WI38 (cell line): ENCODE measurements at regions not wholly inside any gene's neighbourhood (a gene's known extent, or its start where the extent isn't known, plus 50 kb on each side); places are given as distances from the start of the nearest gene placed in this dataset.
A peak's percentile ranks its signal among the peaks of the same experiment; 100 is the strongest.
"Not testable (repeated sequence)": the region's sequence is repeated elsewhere in the genome, so short reads cannot be mapped to it uniquely, and the experiment has no call there.

Source experiments
- H3K4me3 ChIP-seq: 2 replicates; pipeline ENCODE4 v1.5.1; 2011; ENCODE audit warnings: low read depth, mild to moderate bottlenecking, control low read depth, low read length
- CTCF ChIP-seq: IDR thresholded peaks from 2 replicates; pipeline ENCODE4 v1.5.1; 2012; ENCODE audit warnings: low read depth, mild to moderate bottlenecking, control low read depth, low read length

GRCh38 chr5:98341038-98342032 is 432.1 kb upstream of the RGMB start:
- H3K4me3 ChIP-seq, result no peak overlapping the region
- TF ChIP-seq CTCF, result no peak

- H3K4me3 ChIP-seq, result not testable (repeated sequence)
Observed at GRCh38 chr5:98342958-98343660, 430.4 kb upstream of the RGMB start.

- TF ChIP-seq CTCF, result peak; percentile 71
- H3K4me3 ChIP-seq, result no peak overlapping the region
Observed at GRCh38 chr5:98349251-98349989, 424.0 kb upstream of the RGMB start.

- no peak overlapping the region for H3K4me3 ChIP-seq
- TF ChIP-seq CTCF, result no peak
Observed at GRCh38 chr5:98349990-98350365, 423.5 kb upstream of the RGMB start.

GRCh38 chr5:98354922-98355321 is 418.5 kb upstream of the RGMB start:
- no peak overlapping the region for H3K4me3 ChIP-seq
- no peak for TF ChIP-seq CTCF

GRCh38 chr5:98360548-98360947 is 412.9 kb upstream of the RGMB start:
- no peak for TF ChIP-seq CTCF
- H3K4me3 ChIP-seq, result no peak overlapping the region

GRCh38 chr5:98363157-98363556 is 410.3 kb upstream of the RGMB start:
- H3K4me3 ChIP-seq, result no peak overlapping the region
- no peak for TF ChIP-seq CTCF
